BJ (cell line): ENCODE measurements at regions not wholly inside any gene's neighbourhood (a gene's known extent, or its start where the extent isn't known, plus 50 kb on each side); places are given as distances from the start of the nearest gene placed in this dataset.

Source experiments
- CTCF ChIA-PET: fragments of 350-600 bp; formaldehyde crosslinking; extraction: SDS; loops from one replicate; lab custom pipeline; 2021; ENCODE audit warnings: antibody characterized with exemption, inconsistent platforms; lab: Yijun Ruan, JAX
- POLR2A ChIA-PET: fragments of 300-600 bp; sonication (Branson Sonifier 250); formaldehyde crosslinking; extraction: SDS; loops from one replicate; lab custom pipeline; 2021; ENCODE audit warnings: antibody characterized with exemption; lab: Charles Lee
- DNase-seq: peaks from one replicate; pipeline ENCODE4 v3.0.0-alpha.2; 2011; ENCODE audit warnings: low read depth
- H3K27me3 ChIP-seq: 2 replicates; pipeline ENCODE4 v1.6.0; 2011; ENCODE audit warnings: low read length; ENCODE audit not compliant: control insufficient read depth, insufficient read depth
- H3K36me3 ChIP-seq: 2 replicates; pipeline ENCODE4 v1.5.1; 2011; ENCODE audit warnings: low read length; ENCODE audit not compliant: control insufficient read depth, insufficient read depth
- H3K4me3 ChIP-seq: 2 replicates; pipeline ENCODE4 v1.5.1; 2011; ENCODE audit warnings: low read depth, mild to moderate bottlenecking, control low read depth, low read length
- TF ChIP-seq, protein P1 (sequence below): IDR thresholded peaks from 2 replicates; pipeline ENCODE4 v1.5.1; 2011; ENCODE audit warnings: low read depth, mild to moderate bottlenecking, control low read depth, inconsistent platforms, low read length, moderate library complexity; ENCODE audit not compliant: insufficient read depth

DNA sequence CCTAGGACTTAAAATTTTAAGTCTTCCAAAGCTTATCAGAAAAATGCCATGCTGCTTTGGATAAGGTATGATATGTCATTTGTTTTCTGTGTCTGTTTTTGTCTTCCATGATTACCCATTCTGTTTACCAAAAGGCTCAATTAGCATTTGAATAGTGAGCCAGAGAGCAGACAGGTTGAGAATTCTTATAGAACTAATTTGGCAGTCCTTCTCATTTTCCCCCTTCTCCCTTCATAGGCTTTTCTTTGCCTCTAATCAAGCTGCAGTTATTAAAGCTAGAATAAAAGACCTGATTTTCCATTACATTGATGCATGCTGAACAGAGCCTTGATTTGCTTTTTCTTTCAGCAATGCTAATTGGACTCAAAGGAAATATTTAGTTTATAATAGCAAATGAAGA is 993.0 kb downstream of the MAT2B start:
- TF ChIP-seq, protein P1, sequence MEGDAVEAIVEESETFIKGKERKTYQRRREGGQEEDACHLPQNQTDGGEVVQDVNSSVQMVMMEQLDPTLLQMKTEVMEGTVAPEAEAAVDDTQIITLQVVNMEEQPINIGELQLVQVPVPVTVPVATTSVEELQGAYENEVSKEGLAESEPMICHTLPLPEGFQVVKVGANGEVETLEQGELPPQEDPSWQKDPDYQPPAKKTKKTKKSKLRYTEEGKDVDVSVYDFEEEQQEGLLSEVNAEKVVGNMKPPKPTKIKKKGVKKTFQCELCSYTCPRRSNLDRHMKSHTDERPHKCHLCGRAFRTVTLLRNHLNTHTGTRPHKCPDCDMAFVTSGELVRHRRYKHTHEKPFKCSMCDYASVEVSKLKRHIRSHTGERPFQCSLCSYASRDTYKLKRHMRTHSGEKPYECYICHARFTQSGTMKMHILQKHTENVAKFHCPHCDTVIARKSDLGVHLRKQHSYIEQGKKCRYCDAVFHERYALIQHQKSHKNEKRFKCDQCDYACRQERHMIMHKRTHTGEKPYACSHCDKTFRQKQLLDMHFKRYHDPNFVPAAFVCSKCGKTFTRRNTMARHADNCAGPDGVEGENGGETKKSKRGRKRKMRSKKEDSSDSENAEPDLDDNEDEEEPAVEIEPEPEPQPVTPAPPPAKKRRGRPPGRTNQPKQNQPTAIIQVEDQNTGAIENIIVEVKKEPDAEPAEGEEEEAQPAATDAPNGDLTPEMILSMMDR = no peak
- ChIA-PET CTCF (interaction anchor here (0.7 kb wide), 2 partner anchors 24 to 442 kb away, joined by 3 to 4 read pairs; no protein-coding TSS in a partner anchor), POLR2A (no interaction called here)
- H3K36me3 ChIP-seq = no peaks in the 10 kb centered on the region
- no peaks in the 10 kb centered on the region for H3K27me3 ChIP-seq
- H3K4me3 ChIP-seq = no peak overlapping the region
- no peak for DNase-seq

DNA sequence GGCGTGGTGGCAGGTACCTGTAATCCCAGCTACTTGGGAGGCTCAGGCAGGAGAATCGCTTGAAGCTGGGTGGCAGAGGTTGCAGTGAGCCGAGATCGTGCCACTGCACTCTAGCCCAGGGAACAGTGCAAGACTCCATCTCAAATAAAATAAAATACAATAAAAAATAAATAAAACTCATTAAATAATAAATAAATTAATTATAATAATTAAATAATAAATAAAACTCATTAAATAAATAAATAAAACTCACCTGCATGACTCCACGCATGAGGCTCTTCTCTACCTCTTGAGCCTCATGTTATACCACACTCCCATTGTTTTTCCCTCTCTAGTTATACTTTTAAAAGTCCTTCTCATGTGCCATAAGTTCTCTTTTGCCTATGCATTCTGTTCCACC is 995.4 kb downstream of the MAT2B start:
- CTCF ChIA-PET = no interaction called here
- POLR2A ChIA-PET = no interaction called here
- no peaks in the 10 kb centered on the region for H3K36me3 ChIP-seq
- TF ChIP-seq, protein P1 = no peak
- H3K27me3 ChIP-seq = no peaks in the 10 kb centered on the region
- DNase-seq = no peak
- no peak overlapping the region for H3K4me3 ChIP-seq

DNA sequence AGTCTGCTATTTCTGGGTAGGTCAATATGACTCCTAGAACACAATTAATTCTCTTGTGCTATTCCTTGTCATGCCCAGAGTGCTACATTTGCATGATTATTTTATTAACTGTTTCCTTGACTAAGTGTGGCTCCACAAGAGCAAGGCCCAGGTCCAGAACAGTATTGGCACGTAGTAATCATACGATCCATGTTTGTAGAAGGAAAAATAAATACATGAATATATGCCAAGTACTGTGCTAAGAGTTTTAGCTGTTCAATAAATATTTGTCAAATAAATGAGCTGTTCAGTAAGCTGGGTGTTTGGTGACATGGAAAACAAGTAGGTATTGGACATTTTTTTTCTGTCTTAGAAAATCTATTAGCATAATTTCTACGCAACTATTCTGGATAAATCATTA is 995.9 kb downstream of the MAT2B start:
- no peaks in the 10 kb centered on the region for H3K36me3 ChIP-seq
- H3K4me3 ChIP-seq = no peak overlapping the region
- no peaks in the 10 kb centered on the region for H3K27me3 ChIP-seq
- POLR2A ChIA-PET = no interaction called here
- TF ChIP-seq, protein P1 = no peak
- CTCF ChIA-PET = no interaction called here
- no peak for DNase-seq

- H3K27me3 ChIP-seq = no peaks in the 10 kb centered on the region
- POLR2A ChIA-PET = no interaction called here
- no peaks in the 10 kb centered on the region for H3K36me3 ChIP-seq
- no peak overlapping the region for H3K4me3 ChIP-seq
- CTCF ChIA-PET = interaction anchor here (0.6 to 5.0 kb wide), 14 partner anchors 10 to 1097 kb away, joined by 3 to 55 read pairs (median 4); no protein-coding TSS in a partner anchor
- TF ChIP-seq, protein P1 = peak; percentile 67
- no peak for DNase-seq
Measured at GRCh38 chr5:164504141-164504772, 998.8 kb downstream of the MAT2B start.

DNA sequence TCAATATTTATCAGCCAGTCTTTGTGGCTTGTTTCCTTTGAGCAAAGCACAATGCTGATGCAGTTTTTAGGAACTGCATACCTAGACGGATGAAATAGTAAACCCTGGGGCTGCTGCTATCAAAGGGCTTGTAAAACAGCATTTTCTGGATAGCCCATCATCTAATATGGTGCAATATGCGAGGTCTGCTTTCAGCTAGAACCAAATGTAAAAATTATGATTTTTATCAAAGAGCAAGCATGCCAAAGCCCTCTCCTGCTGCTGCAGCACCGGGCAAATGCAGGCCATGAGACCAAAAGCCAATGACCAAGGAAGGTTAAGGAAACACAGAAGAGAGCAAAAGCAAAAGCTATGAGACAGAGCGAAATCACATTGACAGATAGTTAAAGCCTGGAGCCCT is 1000.4 kb downstream of the MAT2B start:
- TF ChIP-seq, protein P1 = no peak
- ChIA-PET CTCF (interaction anchor here (1.6 to 5.0 kb wide), 2 partner anchors 810 to 941 kb away, joined by 6 to 55 read pairs; no protein-coding TSS in a partner anchor), POLR2A (no interaction called here)
- H3K36me3 ChIP-seq = no peaks in the 10 kb centered on the region
- no peak for DNase-seq
- H3K4me3 ChIP-seq = no peak overlapping the region
- no peaks in the 10 kb centered on the region for H3K27me3 ChIP-seq
